Choroid plexus epithelial cell (primary cell): ENCODE measurements at regions not wholly inside any gene's neighbourhood (a gene's known extent, or its start where the extent isn't known, plus 50 kb on each side); places are given as distances from the start of the nearest gene placed in this dataset.

Source experiments
- DNase-seq: peaks from one replicate; pipeline ENCODE4 v3.0.0-alpha.2; 2010; ENCODE audit warnings: low read depth
- H3K4me3 ChIP-seq: 2 replicates; pipeline ENCODE4 v1.5.1; 2011; ENCODE audit warnings: low read depth, mild to moderate bottlenecking, control low read depth, low read length, moderate library complexity
- CTCF ChIP-seq: conservative IDR thresholded peaks from 2 replicates; pipeline ENCODE4 v1.5.1; 2011; ENCODE audit warnings: low read depth, mild to moderate bottlenecking, control low read depth, inconsistent platforms, low read length, moderate library complexity

- DNase-seq = peak; percentile 84
- H3K4me3 ChIP-seq = no peak overlapping the region
- TF ChIP-seq CTCF = no peak
Measured at GRCh38 chr5:143495821-143496275, 92.4 kb upstream of the NR3C1 start.

GRCh38 chr5:143495110-143495509 lies 91.6 kb upstream of the NR3C1 start:
- DNase-seq = peak; percentile 62
- no peak overlapping the region for H3K4me3 ChIP-seq
- no peak for TF ChIP-seq CTCF

GRCh38 chr5:143494595-143494994 lies 91.1 kb upstream of the NR3C1 start:
- no peak for DNase-seq
- H3K4me3 ChIP-seq = no peak overlapping the region
- TF ChIP-seq CTCF = no peak

DNA sequence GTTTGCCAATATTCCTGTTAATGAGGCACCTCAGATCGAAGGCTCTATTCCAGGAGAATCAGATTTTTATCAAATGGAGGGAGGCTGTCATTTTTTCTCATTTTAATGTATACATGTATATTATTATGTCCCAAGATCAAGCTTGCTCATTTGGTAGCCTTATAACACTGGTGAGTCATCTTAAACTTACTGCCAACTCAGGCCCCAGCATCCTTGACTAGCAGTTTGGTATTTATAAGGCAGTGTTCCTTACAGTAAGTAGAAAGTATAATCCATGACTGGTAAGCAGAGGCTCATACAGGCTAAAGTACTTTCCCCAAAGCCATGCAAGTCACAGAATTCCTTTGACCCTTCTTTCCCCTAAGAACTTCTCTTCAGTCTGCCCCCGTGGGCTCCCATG lies 90.7 kb upstream of the NR3C1 start:
- DNase-seq = peak; percentile 85
- no peak overlapping the region for H3K4me3 ChIP-seq
- TF ChIP-seq CTCF = no peak

DNA sequence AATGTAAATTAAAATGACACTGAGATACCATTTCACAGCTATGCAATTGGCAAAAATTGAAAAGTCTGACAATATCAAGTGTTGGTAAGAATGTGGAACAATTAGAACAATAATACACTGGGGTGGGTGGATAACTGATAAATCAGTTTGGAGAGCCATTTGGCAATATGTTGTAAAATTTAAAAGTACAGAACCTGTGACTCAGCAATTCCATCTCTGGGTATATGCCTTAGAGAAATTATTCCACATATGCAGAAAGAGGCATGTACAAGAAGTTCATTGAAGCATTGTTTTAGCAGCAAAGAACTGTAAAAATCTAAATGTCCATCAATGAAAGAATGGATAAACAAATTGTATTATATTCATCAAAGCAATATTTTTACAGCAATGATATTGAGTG lies 89.3 kb upstream of the NR3C1 start:
- no peak for TF ChIP-seq CTCF
- H3K4me3 ChIP-seq = no peak overlapping the region
- DNase-seq = no peak

DNA sequence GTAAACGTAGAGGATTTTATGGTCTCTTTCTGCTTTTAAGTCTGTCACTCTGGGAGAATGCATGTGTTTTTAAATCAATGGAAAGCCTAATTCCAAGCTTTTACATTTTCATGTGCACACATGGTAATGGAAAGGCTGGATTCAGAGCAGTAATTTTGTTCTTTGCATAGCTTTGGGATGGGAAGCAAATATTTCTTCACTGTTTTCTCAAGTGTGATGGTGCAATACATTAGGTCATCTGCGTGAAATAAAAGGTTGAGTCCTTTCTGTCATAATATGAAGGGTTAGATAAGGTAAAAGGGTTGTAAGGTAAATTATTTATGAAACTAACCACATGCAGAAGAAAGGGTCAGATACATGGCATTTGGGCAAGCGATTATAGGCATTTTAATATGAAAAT lies 88.2 kb upstream of the NR3C1 start:
- H3K4me3 ChIP-seq = no peak overlapping the region
- no peak for TF ChIP-seq CTCF
- peak; percentile 44 for DNase-seq

DNA sequence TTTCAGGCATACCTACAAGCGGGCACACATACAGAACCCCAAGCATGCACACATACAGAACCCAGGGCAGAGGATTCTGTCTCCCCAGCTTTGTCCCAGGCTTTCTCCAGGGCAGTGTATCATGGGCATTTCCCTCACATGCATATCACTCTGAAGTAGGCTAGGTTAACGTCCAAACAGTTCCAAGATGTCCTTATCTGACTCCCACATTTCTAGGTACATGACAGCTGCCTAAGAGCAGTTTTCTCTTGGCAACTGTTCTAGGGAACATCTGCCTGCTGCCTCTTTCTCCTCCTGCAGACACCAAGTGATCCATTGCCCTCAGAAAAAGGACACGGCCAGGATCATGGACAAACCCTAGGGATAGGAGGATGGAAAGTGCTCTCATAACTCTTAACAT lies 84.9 kb upstream of the NR3C1 start:
- H3K4me3 ChIP-seq = no peak overlapping the region
- DNase-seq = no peak
- no peak for TF ChIP-seq CTCF
